ENCODE measurements at regions not wholly inside any gene's neighbourhood (a gene's known extent, or its start where the extent isn't known, plus 50 kb on each side); places are given as distances from the start of the nearest gene placed in this dataset.

DNA sequence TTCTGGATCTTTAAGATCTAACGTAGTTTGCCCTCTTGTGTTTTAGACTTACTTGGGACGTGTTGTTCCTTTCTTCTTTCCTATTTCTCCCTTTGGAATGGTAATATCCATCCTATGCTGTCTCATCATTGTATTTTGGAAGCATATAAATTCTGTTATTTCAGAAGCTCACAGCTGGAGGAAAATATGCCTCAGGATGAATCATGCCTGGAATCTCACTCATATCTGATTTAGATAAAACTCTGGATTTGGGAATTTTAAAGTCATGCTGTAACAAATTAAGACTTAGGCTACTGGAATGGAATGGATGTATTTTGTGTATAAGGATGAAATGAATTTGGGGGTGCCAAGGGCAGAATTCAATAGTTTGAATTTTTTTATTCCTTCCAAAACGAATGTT, 245.2 kb upstream of the GULP1 start:
- TF ChIP-seq, protein P1, sequence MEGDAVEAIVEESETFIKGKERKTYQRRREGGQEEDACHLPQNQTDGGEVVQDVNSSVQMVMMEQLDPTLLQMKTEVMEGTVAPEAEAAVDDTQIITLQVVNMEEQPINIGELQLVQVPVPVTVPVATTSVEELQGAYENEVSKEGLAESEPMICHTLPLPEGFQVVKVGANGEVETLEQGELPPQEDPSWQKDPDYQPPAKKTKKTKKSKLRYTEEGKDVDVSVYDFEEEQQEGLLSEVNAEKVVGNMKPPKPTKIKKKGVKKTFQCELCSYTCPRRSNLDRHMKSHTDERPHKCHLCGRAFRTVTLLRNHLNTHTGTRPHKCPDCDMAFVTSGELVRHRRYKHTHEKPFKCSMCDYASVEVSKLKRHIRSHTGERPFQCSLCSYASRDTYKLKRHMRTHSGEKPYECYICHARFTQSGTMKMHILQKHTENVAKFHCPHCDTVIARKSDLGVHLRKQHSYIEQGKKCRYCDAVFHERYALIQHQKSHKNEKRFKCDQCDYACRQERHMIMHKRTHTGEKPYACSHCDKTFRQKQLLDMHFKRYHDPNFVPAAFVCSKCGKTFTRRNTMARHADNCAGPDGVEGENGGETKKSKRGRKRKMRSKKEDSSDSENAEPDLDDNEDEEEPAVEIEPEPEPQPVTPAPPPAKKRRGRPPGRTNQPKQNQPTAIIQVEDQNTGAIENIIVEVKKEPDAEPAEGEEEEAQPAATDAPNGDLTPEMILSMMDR (IDR thresholded peaks at IDR 0.05) = no peak
- TF ChIP-seq POLR2A (IDR thresholded peaks at IDR 0.05) = no peak

Data from body of pancreas (tissue), 4 donors.